ENCODE measurements at regions not wholly inside any gene's neighbourhood (a gene's known extent, or its start where the extent isn't known, plus 50 kb on each side); places are given as distances from the start of the nearest gene placed in this dataset.

GRCh38 chr22:47678636-47679287 is 916.3 kb downstream of the TBC1D22A start:
- no peak for TF ChIP-seq EP300 (IDR thresholded peaks at IDR 0.05)
- no peak for TF ChIP-seq POLR2AphosphoS5 (IDR thresholded peaks at IDR 0.05)
